HUES64 (cell line): ENCODE measurements at regions not wholly inside any gene's neighbourhood (a gene's known extent, or its start where the extent isn't known, plus 50 kb on each side); places are given as distances from the start of the nearest gene placed in this dataset.

Source experiments
- H3K27ac ChIP-seq: 2 replicates; pipeline ENCODE4 v1.7.0; 2013; ENCODE audit warnings: low read depth, low read length, inconsistent platforms
- H3K27me3 ChIP-seq: 2 replicates; pipeline ENCODE4 v1.6.1; 2013; ENCODE audit warnings: mild to moderate bottlenecking, low read length; ENCODE audit not compliant: insufficient read depth
- H3K36me3 ChIP-seq: 2 replicates; pipeline ENCODE4 v1.6.1; 2013; ENCODE audit warnings: mild to moderate bottlenecking, low read length; ENCODE audit not compliant: insufficient read depth
- H3K4me1 ChIP-seq: 2 replicates; pipeline ENCODE4 v1.6.1; 2013; ENCODE audit warnings: mild to moderate bottlenecking, low read length, moderate library complexity; ENCODE audit not compliant: insufficient read depth
- H3K4me3 ChIP-seq: 2 replicates; pipeline ENCODE4 v1.5.1; 2013; ENCODE audit warnings: mild to moderate bottlenecking, low read length, moderate library complexity
- H3K9ac ChIP-seq: 2 replicates; pipeline ENCODE4 v1.6.1; 2013; ENCODE audit warnings: mild to moderate bottlenecking, low read depth, low read length
- H3K9me3 ChIP-seq: 2 replicates; pipeline ENCODE4 v1.6.1; 2013; ENCODE audit warnings: low read depth, low read length; ENCODE audit not compliant: insufficient read depth
- WGBS: fragments of 150-250, 120-280 bp; methylation state at CpG from one replicate; pipeline ENCODE4 v1.1.7; 2013; ENCODE audit warnings: missing lambda C conversion rate; 5-methylcytosine and 5-hydroxymethylcytosine counted together

DNA sequence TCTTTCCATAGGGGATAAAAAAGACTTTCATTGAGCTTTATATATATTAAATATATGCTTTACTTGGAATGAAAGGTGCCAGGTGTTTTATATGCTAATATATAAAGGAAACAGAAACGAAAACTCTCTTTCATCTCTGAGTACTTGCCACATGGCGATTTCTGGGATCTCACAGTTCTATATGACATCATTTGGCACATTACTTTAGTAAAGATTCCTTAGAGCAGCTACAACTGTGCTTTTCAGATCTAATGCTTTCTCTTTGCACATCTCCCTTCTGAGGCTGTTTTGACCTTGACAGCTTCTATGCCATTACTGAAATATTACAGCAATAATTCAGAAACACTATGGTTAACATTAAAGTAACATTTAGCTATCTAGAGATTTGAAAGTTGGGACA lies 1082.9 kb upstream of the CDH2 start:
- H3K4me1 ChIP-seq: no peaks in the 10 kb centered on the region
- H3K36me3 ChIP-seq: no peaks in the 10 kb centered on the region
- H3K27me3 ChIP-seq: no peaks in the 10 kb centered on the region
- H3K4me3 ChIP-seq: no peak overlapping the region
- no peaks in the 10 kb centered on the region; the same call in 1 of the 2 replicates for H3K9me3 ChIP-seq
- H3K27ac ChIP-seq: no peak overlapping the region
- 96% methylated on average over 2 of the region's 2 CpGs for WGBS
- no peak overlapping the region for H3K9ac ChIP-seq

DNA sequence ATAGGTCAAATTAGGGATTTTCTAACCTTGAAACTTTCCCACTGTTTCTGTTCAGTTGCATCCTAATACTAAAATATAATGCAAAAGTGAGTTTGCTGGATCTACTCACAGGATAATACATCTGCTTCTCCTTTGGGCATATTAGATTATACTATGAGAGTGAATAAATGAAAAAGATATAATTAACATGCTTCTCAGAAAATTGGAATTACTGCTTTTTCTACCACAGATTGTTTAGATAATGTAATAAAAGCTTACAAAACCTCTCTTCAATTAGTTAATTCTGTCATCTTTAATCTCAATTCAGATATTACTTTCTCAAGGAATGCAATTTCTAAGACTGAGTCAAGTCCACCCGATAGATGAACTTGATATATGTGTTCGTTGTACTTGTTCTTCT lies 1077.2 kb upstream of the CDH2 start:
- no peaks in the 10 kb centered on the region for H3K4me1 ChIP-seq
- H3K27ac ChIP-seq: no peak overlapping the region
- no CpG with 5 or more reads among the region's 2 CpGs for WGBS
- no peaks in the 10 kb centered on the region for H3K36me3 ChIP-seq
- no peaks in the 10 kb centered on the region for H3K27me3 ChIP-seq
- H3K9ac ChIP-seq: no peak overlapping the region
- H3K4me3 ChIP-seq: no peak overlapping the region
- no peaks in the 10 kb centered on the region for H3K9me3 ChIP-seq

DNA sequence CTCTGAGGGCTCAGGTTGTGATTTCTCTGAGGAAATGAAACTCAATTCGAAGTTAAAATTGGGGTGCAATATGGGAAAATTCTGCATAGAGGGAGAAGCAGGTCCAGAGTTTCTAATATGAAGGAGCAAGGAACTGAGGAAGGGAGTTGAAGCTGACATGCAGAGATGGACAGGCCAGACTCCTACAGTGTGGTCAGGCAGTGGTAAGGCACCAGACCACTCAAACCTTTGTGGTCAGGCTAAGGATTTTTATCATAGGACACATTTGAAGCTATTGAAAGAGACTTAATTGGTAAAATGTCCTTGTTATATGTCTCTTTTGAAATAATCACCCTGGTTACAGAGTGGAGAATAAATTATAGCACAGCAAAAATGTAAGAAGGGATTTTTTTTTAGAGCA lies 1074.8 kb upstream of the CDH2 start:
- Histone ChIP-seq H3K4me3 (no peak overlapping the region), H3K9ac (no peak overlapping the region), H3K4me1 (peaks cover 6% of the 10 kb centered on the region), H3K9me3 (no peaks in the 10 kb centered on the region), H3K36me3 (no peaks in the 10 kb centered on the region), H3K27me3 (no peaks in the 10 kb centered on the region), H3K27ac (no peak overlapping the region)
- 84% methylated on average over 1 of the region's 1 CpG for WGBS

DNA sequence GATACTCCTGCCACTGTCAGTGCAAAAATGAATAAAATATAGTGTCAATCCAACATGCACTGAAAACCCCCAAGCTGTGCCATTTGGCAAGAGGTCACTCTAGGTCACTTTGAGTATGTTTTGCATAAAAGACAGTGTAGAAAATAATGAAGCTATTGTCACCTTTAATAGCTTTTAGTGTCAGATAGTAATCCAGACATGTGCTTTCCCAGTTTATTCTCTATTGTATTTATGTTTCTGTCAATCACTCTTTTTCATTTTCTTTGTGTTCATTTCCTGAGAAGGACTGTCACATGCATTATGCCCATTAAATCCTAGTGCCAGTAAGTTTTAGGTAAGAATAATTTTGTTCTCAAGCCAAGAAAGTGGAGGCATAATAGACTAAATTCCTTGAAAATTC lies 1073.9 kb upstream of the CDH2 start:
- H3K9me3 ChIP-seq: no peaks in the 10 kb centered on the region
- H3K4me3 ChIP-seq: no peak overlapping the region
- H3K27ac ChIP-seq: no peak overlapping the region
- no peak overlapping the region for H3K9ac ChIP-seq
- H3K36me3 ChIP-seq: no peaks in the 10 kb centered on the region
- no peaks in the 10 kb centered on the region for H3K27me3 ChIP-seq
- peaks cover 6% of the 10 kb centered on the region for H3K4me1 ChIP-seq

DNA sequence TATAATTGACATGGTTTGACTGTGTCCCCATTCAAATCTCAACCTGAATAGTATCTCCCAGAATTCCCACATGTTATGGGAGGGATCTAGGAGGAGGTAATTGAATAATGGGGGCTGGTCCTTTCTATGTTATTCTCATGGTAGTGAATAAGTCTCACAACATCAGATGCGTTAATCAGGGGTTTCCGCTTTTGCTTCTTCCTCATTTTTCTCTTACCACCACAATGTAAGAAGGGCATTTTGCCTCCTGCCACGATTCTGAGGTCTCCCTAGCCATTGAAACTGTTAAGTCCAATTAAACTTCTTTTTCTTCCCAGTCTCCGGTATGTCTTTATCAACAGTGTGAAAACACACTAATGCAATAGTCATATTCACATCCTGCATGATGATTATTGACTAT lies 1073.3 kb upstream of the CDH2 start:
- H3K4me1 ChIP-seq: peaks cover 6% of the 10 kb centered on the region
- H3K4me3 ChIP-seq: no peak overlapping the region
- H3K27me3 ChIP-seq: no peaks in the 10 kb centered on the region
- H3K9ac ChIP-seq: no peak overlapping the region
- 95% methylated on average over 4 of the region's 4 CpGs for WGBS
- no peaks in the 10 kb centered on the region for H3K36me3 ChIP-seq
- no peak overlapping the region for H3K27ac ChIP-seq
- H3K9me3 ChIP-seq: no peaks in the 10 kb centered on the region

DNA sequence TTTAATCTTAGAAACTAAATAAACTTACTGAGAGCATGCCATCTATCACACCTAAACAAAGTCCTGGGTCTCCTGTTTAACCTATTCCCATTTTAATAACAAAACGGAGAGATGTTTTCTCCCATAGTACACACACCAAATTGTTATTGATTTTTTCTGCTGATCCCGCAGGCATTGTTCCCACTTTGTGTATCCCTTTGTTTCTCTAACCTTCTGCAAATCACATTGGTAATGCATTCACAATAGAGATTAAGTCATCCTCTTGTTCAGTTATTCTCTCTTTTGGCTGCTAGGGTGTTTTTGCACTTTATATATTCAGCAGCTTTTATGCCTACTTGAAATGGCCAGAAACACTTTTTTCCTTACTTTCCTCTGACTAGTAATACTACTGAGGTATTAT lies 1071.9 kb upstream of the CDH2 start:
- no peaks in the 10 kb centered on the region for H3K27me3 ChIP-seq
- H3K9ac ChIP-seq: no peak overlapping the region
- WGBS: 78% methylated on average over 2 of the region's 2 CpGs
- H3K36me3 ChIP-seq: no peaks in the 10 kb centered on the region
- H3K4me1 ChIP-seq: peaks cover 6% of the 10 kb centered on the region
- no peaks in the 10 kb centered on the region for H3K9me3 ChIP-seq
- H3K27ac ChIP-seq: no peak overlapping the region
- H3K4me3 ChIP-seq: no peak overlapping the region

DNA sequence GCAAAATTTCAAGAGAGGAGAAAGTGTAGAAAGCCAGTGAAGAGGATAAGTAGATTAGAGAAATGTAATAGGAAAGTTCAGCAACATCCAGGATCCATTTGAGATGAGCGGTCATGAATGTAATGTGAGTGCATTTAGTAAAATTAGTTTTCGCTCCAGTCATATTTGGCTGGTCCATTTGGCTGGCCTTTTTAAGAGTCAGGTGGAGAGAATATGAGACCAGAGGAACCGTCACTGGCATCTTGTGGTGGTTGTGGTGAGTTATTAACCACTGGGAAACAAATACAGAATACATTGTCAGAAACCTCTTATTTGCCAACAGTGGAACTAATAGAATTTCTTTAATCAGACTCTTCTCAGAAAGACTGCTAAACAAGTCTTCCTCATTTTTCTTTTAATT lies 1064.3 kb upstream of the CDH2 start:
- no peak overlapping the region for H3K27ac ChIP-seq
- no peaks in the 10 kb centered on the region for H3K4me1 ChIP-seq
- H3K36me3 ChIP-seq: no peaks in the 10 kb centered on the region
- no peaks in the 10 kb centered on the region for H3K27me3 ChIP-seq
- H3K4me3 ChIP-seq: no peak overlapping the region
- no peak overlapping the region for H3K9ac ChIP-seq
- peaks cover 6% of the 10 kb centered on the region; the same call in 1 of the 2 replicates for H3K9me3 ChIP-seq
- WGBS: 81% methylated on average over 3 of the region's 3 CpGs

DNA sequence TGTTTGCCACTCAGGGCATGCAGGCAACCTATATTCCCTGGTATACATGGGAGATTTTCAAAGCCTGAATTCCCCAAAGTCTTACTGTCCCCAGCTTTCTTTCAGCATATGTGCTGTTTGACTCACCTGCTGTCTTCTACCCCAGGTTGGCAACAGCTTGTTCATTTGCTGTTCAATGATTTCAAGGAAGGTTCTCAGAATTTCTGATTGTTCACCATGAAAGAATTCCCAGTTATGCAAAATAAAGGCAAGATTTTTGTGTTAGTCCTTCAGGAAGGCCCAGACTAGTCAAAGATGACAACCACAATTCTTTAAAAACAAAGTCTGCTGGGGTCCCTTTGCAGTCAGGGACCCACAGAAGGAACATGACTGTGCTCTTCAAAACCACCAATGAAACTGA lies 1057.8 kb upstream of the CDH2 start:
- no peaks in the 10 kb centered on the region for H3K36me3 ChIP-seq

DNA sequence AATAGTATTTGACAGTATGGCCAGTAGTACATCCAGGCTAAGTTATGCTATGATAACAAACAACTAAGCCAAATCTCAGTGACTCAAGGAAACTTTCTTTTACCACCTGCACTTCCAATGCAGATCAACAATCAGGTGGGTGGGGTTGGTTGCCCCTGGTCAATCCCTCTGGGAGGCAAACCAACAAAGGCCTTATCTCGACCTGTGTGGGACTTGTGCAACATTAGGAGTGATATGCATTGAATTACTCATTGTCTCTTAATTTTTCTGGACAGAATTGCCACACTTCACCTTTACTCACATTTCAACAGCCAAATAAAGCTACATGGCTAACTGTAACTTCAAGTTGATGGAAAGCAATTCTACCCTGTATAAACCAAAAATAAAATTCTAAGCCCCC lies 1049.3 kb upstream of the CDH2 start:
- no peak overlapping the region for H3K27ac ChIP-seq
- no peaks in the 10 kb centered on the region for H3K27me3 ChIP-seq
- WGBS: 88% methylated on average over 1 of the region's 1 CpG
- no peak overlapping the region for H3K9ac ChIP-seq
- no peaks in the 10 kb centered on the region for H3K9me3 ChIP-seq
- no peaks in the 10 kb centered on the region for H3K36me3 ChIP-seq
- H3K4me3 ChIP-seq: no peak overlapping the region
- H3K4me1 ChIP-seq: no peaks in the 10 kb centered on the region

More for the DNA sequence above, 1057.8 kb upstream of the CDH2 start:
- Histone ChIP-seq H3K27me3 (no peaks in the 10 kb centered on the region), H3K27ac (no peak overlapping the region), H3K9ac (no peak overlapping the region), H3K9me3 (peaks cover 11% of the 10 kb centered on the region; the same call in 1 of the 2 replicates), H3K4me1 (no peaks in the 10 kb centered on the region), H3K4me3 (no peak overlapping the region)

DNA sequence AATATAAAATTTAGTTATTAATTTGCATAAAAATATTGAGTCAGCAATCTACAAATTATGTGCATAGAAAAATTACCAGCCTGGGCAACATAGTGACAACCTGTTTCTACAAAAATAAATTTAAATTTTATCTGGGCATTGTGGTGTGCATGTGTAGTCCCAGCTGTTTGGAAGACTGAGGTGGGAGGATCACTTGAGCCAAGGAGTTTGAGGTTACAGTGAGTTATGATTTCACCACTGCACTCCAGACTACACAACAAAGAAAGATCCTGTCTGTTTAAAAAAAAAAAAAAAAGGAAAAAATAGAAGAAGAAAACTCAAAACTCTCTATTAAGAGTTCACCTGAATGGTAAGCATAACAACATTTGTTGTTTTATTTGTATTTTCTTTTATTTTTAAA lies 1048.4 kb upstream of the CDH2 start:
- Histone ChIP-seq H3K36me3 (no peaks in the 10 kb centered on the region), H3K9me3 (no peaks in the 10 kb centered on the region), H3K9ac (no peak overlapping the region), H3K27me3 (no peaks in the 10 kb centered on the region), H3K27ac (no peak overlapping the region), H3K4me1 (no peaks in the 10 kb centered on the region), H3K4me3 (no peak overlapping the region)

DNA sequence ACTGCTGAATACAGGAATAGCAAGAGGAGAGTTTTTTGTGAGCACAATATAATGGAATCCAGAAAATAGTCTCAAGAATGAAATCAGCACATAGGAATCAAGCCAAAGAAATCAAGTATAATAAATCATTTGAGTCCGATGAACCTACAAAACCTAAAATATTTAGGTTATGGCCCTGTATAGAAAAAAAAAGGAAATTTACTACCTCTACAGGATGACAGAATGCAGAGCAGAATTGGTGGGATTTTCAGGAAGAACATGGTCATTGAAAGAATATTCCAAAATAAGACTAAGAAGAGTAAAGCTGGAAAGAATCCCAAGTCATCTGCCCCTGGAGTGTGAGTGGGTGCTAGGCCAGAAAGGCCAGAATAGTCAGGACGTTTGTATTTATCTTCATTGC lies 1041.2 kb upstream of the CDH2 start:
- H3K4me1 ChIP-seq: no peaks in the 10 kb centered on the region
- H3K27ac ChIP-seq: no peak overlapping the region
- no peaks in the 10 kb centered on the region for H3K36me3 ChIP-seq
- H3K4me3 ChIP-seq: no peak overlapping the region
- H3K9me3 ChIP-seq: no peaks in the 10 kb centered on the region
- H3K9ac ChIP-seq: no peak overlapping the region
- no peaks in the 10 kb centered on the region for H3K27me3 ChIP-seq
- 50% methylated on average over 1 of the region's 2 CpGs for WGBS

DNA sequence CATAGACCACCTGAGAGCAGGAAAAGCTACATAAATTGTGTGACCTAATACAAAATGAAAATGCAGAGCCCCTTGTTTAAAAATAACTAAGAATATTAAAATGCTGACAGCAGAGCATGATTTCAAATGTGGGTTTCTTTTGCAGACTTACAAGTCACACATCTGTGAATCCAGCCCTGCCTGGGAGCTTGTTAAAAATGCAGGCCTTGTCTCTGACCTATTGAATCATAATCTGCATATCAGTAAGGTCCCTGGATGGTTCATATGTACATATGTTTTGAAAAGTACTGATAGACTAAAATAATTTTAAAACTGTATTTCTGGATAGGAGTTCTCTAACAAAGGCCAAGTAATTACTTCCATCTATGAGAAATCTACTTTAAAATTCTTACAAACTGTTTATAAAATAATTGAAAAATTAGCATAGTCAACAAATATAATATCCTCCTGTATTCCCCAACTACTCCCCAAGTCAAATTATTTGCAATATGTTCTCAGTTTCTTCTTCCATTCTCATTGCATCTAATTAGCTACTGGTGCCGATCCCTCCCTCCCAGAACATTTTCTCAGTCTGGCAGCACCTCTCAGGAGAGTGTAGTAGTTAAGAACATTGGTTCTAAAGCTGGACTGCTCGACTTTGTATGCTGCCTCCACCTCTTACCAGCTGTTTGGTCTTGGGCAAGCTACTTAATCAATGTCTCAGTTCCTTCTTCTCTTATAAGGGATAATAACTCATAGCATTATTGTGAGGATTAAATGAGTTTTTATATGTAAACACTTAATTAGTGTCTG lies 1040.4 kb upstream of the CDH2 start:
- H3K9me3 ChIP-seq: no peaks in the 10 kb centered on the region
- no peak overlapping the region for H3K27ac ChIP-seq
- no peak overlapping the region for H3K9ac ChIP-seq
- H3K4me3 ChIP-seq: no peak overlapping the region
- no peaks in the 10 kb centered on the region for H3K27me3 ChIP-seq
- WGBS: 94% methylated on average over 2 of the region's 2 CpGs
- no peaks in the 10 kb centered on the region for H3K4me1 ChIP-seq
- no peaks in the 10 kb centered on the region for H3K36me3 ChIP-seq
